Muscle layer of duodenum (tissue), 2 donors: ENCODE measurements at regions not wholly inside any gene's neighbourhood (a gene's known extent, or its start where the extent isn't known, plus 50 kb on each side); places are given as distances from the start of the nearest gene placed in this dataset.
"Not testable (repeated sequence)": the region's sequence is repeated elsewhere in the genome, so short reads cannot be mapped to it uniquely, and the experiment has no call there.

Source experiments
- H3K27ac ChIP-seq: one replicate; pipeline ENCODE4 v1.7.0; 2013; ENCODE audit warnings: mild to moderate bottlenecking, low read length
- H3K27me3 ChIP-seq: one replicate; pipeline ENCODE4 v1.7.0; 2013; ENCODE audit warnings: low read depth, mild to moderate bottlenecking, control low read depth, low read length
- H3K36me3 ChIP-seq, 2 donors: one replicate each; pipeline ENCODE4 v1.7.0; 2013; ENCODE audit warnings: low read length in 2 of 2, control low read depth in 1 of 2, mild to moderate bottlenecking in 1 of 2; ENCODE audit not compliant: insufficient read depth in 2 of 2, control insufficient read depth in 1 of 2
- H3K4me1 ChIP-seq, 2 donors: one replicate each; pipeline ENCODE4 v1.7.0; 2013; ENCODE audit warnings: low read length in 2 of 2, mild to moderate bottlenecking in 2 of 2, control low read depth in 1 of 2, moderate library complexity in 1 of 2; ENCODE audit not compliant: insufficient read depth in 2 of 2, control insufficient read depth in 1 of 2
- H3K4me3 ChIP-seq, 2 donors: one replicate each; pipeline ENCODE4 v1.7.0; 2013; ENCODE audit warnings: low read length in 2 of 2, low read depth in 1 of 2, mild to moderate bottlenecking in 1 of 2
- H3K9me3 ChIP-seq, 2 donors: one replicate each; pipeline ENCODE4 v1.7.0; 2013; ENCODE audit warnings: low read length in 2 of 2, control low read depth in 1 of 2, mild to moderate bottlenecking in 1 of 2; ENCODE audit not compliant: control insufficient read depth in 1 of 2
- donor health status: healthy.

GRCh38 chr7:81236560-81236959 lies 317.7 kb upstream of the SEMA3C start:
- no peaks in the 10 kb centered on the region for H3K27me3 ChIP-seq
- H3K27ac ChIP-seq, result no peak overlapping the region
- no peaks in the 10 kb centered on the region for H3K36me3 ChIP-seq
- no peak overlapping the region for H3K4me3 ChIP-seq
- H3K4me1 ChIP-seq, result no peaks in the 10 kb centered on the region
- no peaks in the 10 kb centered on the region for H3K9me3 ChIP-seq

- Histone ChIP-seq H3K4me1 (no peaks in the 10 kb centered on the region), H3K4me3 (no peak overlapping the region), H3K9me3 (no peaks in the 10 kb centered on the region), H3K27me3 (no peaks in the 10 kb centered on the region), H3K36me3 (no peaks in the 10 kb centered on the region), H3K27ac (no peak overlapping the region)
Measured at GRCh38 chr7:81235997-81236396, 317.1 kb upstream of the SEMA3C start.

GRCh38 chr7:81234896-81235295 lies 316.0 kb upstream of the SEMA3C start:
- Histone ChIP-seq H3K4me1 (no peaks in the 10 kb centered on the region), H3K27me3 (no peaks in the 10 kb centered on the region), H3K4me3 (no peak overlapping the region), H3K36me3 (no peaks in the 10 kb centered on the region), H3K27ac (no peak overlapping the region), H3K9me3 (no peaks in the 10 kb centered on the region)

- Histone ChIP-seq H3K9me3 (no peaks in the 10 kb centered on the region), H3K4me1 (no peaks in the 10 kb centered on the region), H3K36me3 (no peaks in the 10 kb centered on the region), H3K27ac (no peak overlapping the region), H3K27me3 (no peaks in the 10 kb centered on the region), H3K4me3 (no peak overlapping the region)
Measured at GRCh38 chr7:81233208-81233940, 314.5 kb upstream of the SEMA3C start.

GRCh38 chr7:81232084-81232799 lies 313.4 kb upstream of the SEMA3C start:
- H3K36me3 ChIP-seq, result no peaks in the 10 kb centered on the region
- no peaks in the 10 kb centered on the region for H3K27me3 ChIP-seq
- H3K4me3 ChIP-seq, result no peak overlapping the region
- H3K9me3 ChIP-seq, result no peaks in the 10 kb centered on the region
- no peaks in the 10 kb centered on the region for H3K4me1 ChIP-seq
- H3K27ac ChIP-seq, result no peak overlapping the region

- Histone ChIP-seq H3K36me3 (no peaks in the 10 kb centered on the region), H3K27ac (no peak overlapping the region), H3K4me1 (no peaks in the 10 kb centered on the region), H3K27me3 (no peaks in the 10 kb centered on the region), H3K4me3 (no peak overlapping the region), H3K9me3 (no peaks in the 10 kb centered on the region)
Measured at GRCh38 chr7:81231301-81231838, 312.5 kb upstream of the SEMA3C start.

GRCh38 chr7:81226234-81226633 lies 307.4 kb upstream of the SEMA3C start:
- Histone ChIP-seq H3K4me1 (no peaks in the 10 kb centered on the region), H3K27me3 (no peaks in the 10 kb centered on the region), H3K4me3 (no peak overlapping the region), H3K27ac (no peak overlapping the region), H3K36me3 (no peaks in the 10 kb centered on the region), H3K9me3 (no peaks in the 10 kb centered on the region)

GRCh38 chr7:81222692-81223091 lies 303.8 kb upstream of the SEMA3C start:
- not testable (repeated sequence) for H3K27ac ChIP-seq, H3K9me3 ChIP-seq, H3K27me3 ChIP-seq, H3K36me3 ChIP-seq, H3K4me3 ChIP-seq, H3K4me1 ChIP-seq

- H3K27me3 ChIP-seq, result no peaks in the 10 kb centered on the region
- no peak overlapping the region for H3K4me3 ChIP-seq
- no peaks in the 10 kb centered on the region for H3K4me1 ChIP-seq
- H3K9me3 ChIP-seq, result no peaks in the 10 kb centered on the region
- H3K27ac ChIP-seq, result no peak overlapping the region
- no peaks in the 10 kb centered on the region for H3K36me3 ChIP-seq
Measured at GRCh38 chr7:81221527-81222217, 302.8 kb upstream of the SEMA3C start.

GRCh38 chr7:81218480-81219106 lies 299.7 kb upstream of the SEMA3C start:
- H3K4me1 ChIP-seq, result no peaks in the 10 kb centered on the region
- H3K36me3 ChIP-seq, result no peaks in the 10 kb centered on the region
- H3K4me3 ChIP-seq, result no peak overlapping the region
- no peak overlapping the region for H3K27ac ChIP-seq
- no peaks in the 10 kb centered on the region for H3K9me3 ChIP-seq
- H3K27me3 ChIP-seq, result no peaks in the 10 kb centered on the region

- Histone ChIP-seq H3K4me3 (no peak overlapping the region), H3K9me3 (no peaks in the 10 kb centered on the region), H3K27me3 (no peaks in the 10 kb centered on the region), H3K36me3 (no peaks in the 10 kb centered on the region), H3K4me1 (peaks cover 3 to 4% of the 10 kb centered on the region in 2 donors), H3K27ac (no peak overlapping the region)
Measured at GRCh38 chr7:81213394-81213793, 294.5 kb upstream of the SEMA3C start.
